IPS-15b (cell line): ENCODE measurements at regions not wholly inside any gene's neighbourhood (a gene's known extent, or its start where the extent isn't known, plus 50 kb on each side); places are given as distances from the start of the nearest gene placed in this dataset.

Source experiments
- H3K27me3 ChIP-seq: one replicate; pipeline ENCODE4 v1.6.1; 2013; ENCODE audit warnings: low read length; ENCODE audit not compliant: control insufficient read depth, insufficient read depth
- H3K36me3 ChIP-seq: one replicate; pipeline ENCODE4 v1.6.1; 2013; ENCODE audit warnings: low read length; ENCODE audit not compliant: control insufficient read depth, insufficient read depth
- H3K4me1 ChIP-seq: one replicate; pipeline ENCODE4 v1.6.1; 2013; ENCODE audit warnings: mild to moderate bottlenecking, low read length; ENCODE audit not compliant: control insufficient read depth, insufficient read depth
- H3K4me3 ChIP-seq: one replicate; pipeline ENCODE4 v1.5.1; 2013; ENCODE audit warnings: low read depth, low read length
- H3K9ac ChIP-seq: one replicate; pipeline ENCODE4 v1.6.1; 2013; ENCODE audit warnings: low read depth, mild to moderate bottlenecking, low read length
- H3K9me3 ChIP-seq: one replicate; pipeline ENCODE4 v1.6.1; 2013; ENCODE audit warnings: mild to moderate bottlenecking, low read length; ENCODE audit not compliant: control insufficient read depth, insufficient read depth

DNA sequence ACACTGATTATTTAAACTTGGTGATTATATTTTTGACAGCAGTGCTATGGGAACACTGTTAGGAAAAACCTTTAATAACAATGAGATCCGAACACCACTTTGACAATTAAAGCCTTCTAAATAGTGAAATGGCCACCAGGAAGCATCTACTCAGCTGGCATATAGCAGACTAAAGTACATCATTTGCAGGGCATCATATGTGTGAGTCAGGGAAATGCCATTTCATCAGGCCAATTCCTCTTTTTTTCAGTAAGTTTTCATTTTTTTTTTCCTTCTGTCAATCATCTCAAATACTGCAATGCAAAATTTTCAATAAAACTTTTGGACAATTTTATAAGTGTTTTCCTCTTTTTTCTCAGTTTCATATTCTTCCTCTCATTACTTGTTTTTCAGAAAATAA, 521.4 kb upstream of the SEMA3D start:
- no peaks in the 10 kb centered on the region for H3K4me1 ChIP-seq
- H3K27me3 ChIP-seq = no peaks in the 10 kb centered on the region
- H3K9ac ChIP-seq = no peak overlapping the region
- H3K36me3 ChIP-seq = no peaks in the 10 kb centered on the region
- no peak overlapping the region for H3K4me3 ChIP-seq
- H3K9me3 ChIP-seq = no peaks in the 10 kb centered on the region

DNA sequence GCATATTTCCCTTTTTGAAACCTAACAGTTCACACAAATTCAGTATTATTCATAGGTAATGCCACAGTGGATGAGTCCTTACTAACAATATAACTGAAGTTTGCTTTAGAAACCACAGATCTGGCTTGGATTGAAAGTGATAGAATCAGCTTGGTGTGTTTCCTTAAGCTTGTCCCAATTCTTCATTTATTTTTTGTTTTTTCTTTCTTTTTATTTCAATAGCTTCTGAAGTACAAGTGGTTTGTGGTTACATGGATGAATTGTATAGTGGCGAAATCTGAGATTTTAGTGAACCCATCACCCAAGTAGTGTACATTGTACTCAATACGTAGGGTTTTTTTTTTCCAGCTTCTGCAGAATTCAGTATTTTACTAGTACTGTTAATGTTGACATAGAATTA, 518.2 kb upstream of the SEMA3D start:
- no peaks in the 10 kb centered on the region for H3K4me1 ChIP-seq
- H3K27me3 ChIP-seq = no peaks in the 10 kb centered on the region
- H3K36me3 ChIP-seq = no peaks in the 10 kb centered on the region
- H3K4me3 ChIP-seq = no peak overlapping the region
- H3K9ac ChIP-seq = no peak overlapping the region
- H3K9me3 ChIP-seq = no peaks in the 10 kb centered on the region

DNA sequence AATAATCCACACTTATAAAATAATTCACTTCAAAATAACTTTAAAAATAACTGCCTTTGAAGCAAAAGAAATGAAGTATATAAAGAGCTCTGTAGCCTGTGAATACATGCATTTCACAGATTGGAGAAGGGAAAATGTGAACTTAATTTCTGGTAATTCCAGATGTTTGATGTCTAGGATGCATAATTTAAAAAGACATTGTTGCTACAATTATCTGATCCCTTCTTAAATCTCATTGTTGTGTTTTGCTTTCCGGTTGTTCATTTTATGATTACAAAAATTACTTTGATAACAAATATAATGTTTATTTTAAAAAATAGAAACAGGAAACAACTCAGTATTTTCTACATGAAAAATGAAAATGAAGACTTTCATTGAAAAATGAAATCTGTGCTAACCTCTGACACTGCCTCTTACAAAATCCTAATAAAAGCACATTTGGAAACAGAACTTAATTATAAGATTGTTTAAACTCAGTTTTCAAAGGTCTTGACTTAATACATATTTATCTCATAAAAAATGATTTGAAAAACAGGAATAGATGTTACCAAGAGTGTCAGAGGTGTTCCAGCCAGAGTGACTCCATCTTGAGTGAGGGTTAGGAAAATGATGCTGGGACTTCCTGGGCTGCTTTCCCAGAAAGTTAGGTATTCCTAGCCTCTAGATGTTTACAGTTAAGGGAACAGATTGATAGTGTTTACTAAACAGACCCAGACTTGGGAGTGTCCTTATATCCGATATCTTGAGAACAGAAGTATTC, 516.6 kb upstream of the SEMA3D start:
- H3K4me3 ChIP-seq = no peak overlapping the region
- H3K9ac ChIP-seq = no peak overlapping the region
- H3K4me1 ChIP-seq = no peaks in the 10 kb centered on the region
- no peaks in the 10 kb centered on the region for H3K9me3 ChIP-seq
- H3K27me3 ChIP-seq = no peaks in the 10 kb centered on the region
- no peaks in the 10 kb centered on the region for H3K36me3 ChIP-seq

GRCh38 chr7:85702348-85702747, 515.5 kb upstream of the SEMA3D start:
- no peaks in the 10 kb centered on the region for H3K36me3 ChIP-seq
- no peak overlapping the region for H3K4me3 ChIP-seq
- no peak overlapping the region for H3K9ac ChIP-seq
- no peaks in the 10 kb centered on the region for H3K9me3 ChIP-seq
- H3K27me3 ChIP-seq = no peaks in the 10 kb centered on the region
- no peaks in the 10 kb centered on the region for H3K4me1 ChIP-seq

GRCh38 chr7:85699482-85699881, 512.6 kb upstream of the SEMA3D start:
- no peak overlapping the region for H3K9ac ChIP-seq
- H3K4me3 ChIP-seq = no peak overlapping the region
- no peaks in the 10 kb centered on the region for H3K4me1 ChIP-seq
- no peaks in the 10 kb centered on the region for H3K27me3 ChIP-seq
- H3K9me3 ChIP-seq = no peaks in the 10 kb centered on the region
- no peaks in the 10 kb centered on the region for H3K36me3 ChIP-seq

DNA sequence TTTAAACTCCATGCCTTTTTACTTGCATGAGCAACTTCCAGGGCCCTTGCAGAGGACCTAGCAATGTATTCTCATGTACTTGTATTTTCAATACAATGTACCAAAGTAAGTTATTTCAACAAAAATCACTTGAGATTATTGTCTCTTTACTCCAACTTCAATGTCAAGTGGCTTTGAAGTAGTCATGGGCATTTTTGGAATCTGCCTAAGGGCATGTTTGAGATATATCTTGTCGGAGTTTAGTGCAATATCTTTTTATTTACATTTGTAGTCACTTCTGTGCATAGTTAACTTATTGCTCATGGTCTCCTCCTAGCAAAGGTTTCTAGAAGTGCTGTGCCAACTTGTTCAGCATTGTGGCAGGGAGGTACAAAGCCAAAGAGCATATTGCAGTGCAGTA, 508.7 kb upstream of the SEMA3D start:
- Histone ChIP-seq H3K36me3 (no peaks in the 10 kb centered on the region), H3K4me3 (no peak overlapping the region), H3K27me3 (no peaks in the 10 kb centered on the region), H3K4me1 (no peaks in the 10 kb centered on the region), H3K9ac (no peak overlapping the region), H3K9me3 (no peaks in the 10 kb centered on the region)

GRCh38 chr7:85695041-85695440, 508.2 kb upstream of the SEMA3D start:
- H3K27me3 ChIP-seq = no peaks in the 10 kb centered on the region
- no peaks in the 10 kb centered on the region for H3K4me1 ChIP-seq
- H3K9ac ChIP-seq = no peak overlapping the region
- H3K36me3 ChIP-seq = no peaks in the 10 kb centered on the region
- H3K4me3 ChIP-seq = no peak overlapping the region
- H3K9me3 ChIP-seq = no peaks in the 10 kb centered on the region

- no peaks in the 10 kb centered on the region for H3K36me3 ChIP-seq
- no peaks in the 10 kb centered on the region for H3K4me1 ChIP-seq
- H3K9me3 ChIP-seq = no peaks in the 10 kb centered on the region
- H3K27me3 ChIP-seq = no peaks in the 10 kb centered on the region
- H3K4me3 ChIP-seq = no peak overlapping the region
- H3K9ac ChIP-seq = no peak overlapping the region
Observed at GRCh38 chr7:85693326-85693725, 506.5 kb upstream of the SEMA3D start.

- H3K9me3 ChIP-seq = no peaks in the 10 kb centered on the region
- H3K9ac ChIP-seq = no peak overlapping the region
- H3K4me3 ChIP-seq = no peak overlapping the region
- no peaks in the 10 kb centered on the region for H3K36me3 ChIP-seq
- H3K27me3 ChIP-seq = no peaks in the 10 kb centered on the region
- no peaks in the 10 kb centered on the region for H3K4me1 ChIP-seq
Observed at GRCh38 chr7:85688712-85689111, 501.9 kb upstream of the SEMA3D start.

GRCh38 chr7:85686401-85687181, 499.7 kb upstream of the SEMA3D start:
- Histone ChIP-seq H3K36me3 (no peaks in the 10 kb centered on the region), H3K4me1 (no peaks in the 10 kb centered on the region), H3K9ac (no peak overlapping the region), H3K27me3 (no peaks in the 10 kb centered on the region), H3K4me3 (no peak overlapping the region), H3K9me3 (no peaks in the 10 kb centered on the region)

DNA sequence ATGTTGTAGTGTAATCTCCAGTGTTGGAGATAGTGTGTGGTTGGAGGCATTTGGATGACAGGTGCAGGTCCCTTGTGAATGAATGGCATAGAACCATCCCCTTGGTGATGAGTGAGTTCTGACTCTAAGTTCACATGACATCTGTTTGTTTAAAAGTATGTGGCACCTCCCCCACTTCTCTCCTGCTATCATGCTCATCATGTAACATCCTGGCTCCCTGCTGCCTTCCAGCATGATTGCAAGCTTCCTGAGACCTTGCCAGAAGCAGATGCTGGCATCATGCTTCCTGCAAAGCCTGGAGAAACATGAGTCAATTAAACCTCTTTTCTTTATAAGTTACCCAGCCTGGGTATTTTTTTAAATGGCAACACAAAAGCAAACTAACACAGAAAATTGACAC, 499.0 kb upstream of the SEMA3D start:
- H3K27me3 ChIP-seq = no peaks in the 10 kb centered on the region
- no peaks in the 10 kb centered on the region for H3K4me1 ChIP-seq
- no peak overlapping the region for H3K4me3 ChIP-seq
- no peaks in the 10 kb centered on the region for H3K36me3 ChIP-seq
- no peaks in the 10 kb centered on the region for H3K9me3 ChIP-seq
- H3K9ac ChIP-seq = no peak overlapping the region
